Keratinocyte (primary cell): ENCODE measurements at regions not wholly inside any gene's neighbourhood (a gene's known extent, or its start where the extent isn't known, plus 50 kb on each side); places are given as distances from the start of the nearest gene placed in this dataset.

ENCODE experiments used
- DNase-seq: peaks from one replicate; pipeline ENCODE4 v3.0.0-alpha.2; 2011; ENCODE audit warnings: low read depth, missing footprints, low spot score
- FAIRE-seq: peaks from 2 replicates; lab custom pipeline; 2011; peaks lifted over from hg19 to GRCh38; lab: Jason Lieb, UNC
- H2AFZ ChIP-seq: 2 replicates; pipeline ENCODE4 v1.6.0; 2012; ENCODE audit warnings: low read length, control low read depth, inconsistent platforms; ENCODE audit not compliant: control insufficient read depth
- H3K27ac ChIP-seq: 2 replicates; pipeline ENCODE4 v1.5.1; 2011; ENCODE audit warnings: low read length; ENCODE audit not compliant: control insufficient read depth, insufficient read depth
- H3K27me3 ChIP-seq: 3 replicates; pipeline ENCODE4 v1.6.0; 2011; ENCODE audit warnings: low read length; ENCODE audit not compliant: control insufficient read depth, insufficient read depth; ENCODE audit errors: extremely low read depth
- H3K36me3 ChIP-seq, 2 experiments: 2 replicates in 1 of 2; 3 replicates in 1 of 2; pipeline ENCODE4 v1.5.1; 2011; ENCODE audit warnings: low read length in 2 of 2, mild to moderate bottlenecking in 1 of 2; ENCODE audit not compliant: control insufficient read depth in 2 of 2, insufficient read depth in 2 of 2; ENCODE audit errors: extremely low read depth in 1 of 2
- H3K4me1 ChIP-seq: 3 replicates; pipeline ENCODE4 v1.5.1; 2011; ENCODE audit warnings: low read length; ENCODE audit not compliant: control insufficient read depth, insufficient read depth; ENCODE audit errors: extremely low read depth
- H3K4me2 ChIP-seq: 3 replicates; pipeline ENCODE4 v1.6.0; 2011; ENCODE audit warnings: low read depth, low read length; ENCODE audit not compliant: control insufficient read depth, insufficient read depth; ENCODE audit errors: extremely low read depth
- H3K4me3 ChIP-seq, 3 experiments: fragments of 200-600 bp in 1 of 3; sonication (generic) in 1 of 3; 2 replicates in 2 of 3; 3 replicates in 1 of 3; pipeline ENCODE4 v1.5.1; 2011 to 2016; ENCODE audit warnings: low read length in 3 of 3, mild to moderate bottlenecking in 3 of 3, control low read depth in 2 of 3, inconsistent platforms in 1 of 3, low read depth in 1 of 3, mixed read lengths in 1 of 3, mixed run types in 1 of 3, moderate library complexity in 1 of 3; ENCODE audit not compliant: control insufficient read depth in 2 of 3, insufficient read depth in 2 of 3; ENCODE audit errors: extremely low read depth in 1 of 3
- H3K79me2 ChIP-seq: 2 replicates; pipeline ENCODE4 v1.6.0; 2012; ENCODE audit warnings: low read length; ENCODE audit not compliant: control insufficient read depth, insufficient read depth
- H3K9ac ChIP-seq: 3 replicates; pipeline ENCODE4 v1.6.0; 2011; ENCODE audit warnings: low read length; ENCODE audit not compliant: control insufficient read depth, insufficient read depth; ENCODE audit errors: extremely low read depth
- H3K9me1 ChIP-seq: 3 replicates; pipeline ENCODE4 v1.6.0; 2011; ENCODE audit warnings: low read length; ENCODE audit not compliant: control insufficient read depth, insufficient read depth; ENCODE audit errors: extremely low read depth
- H3K9me3 ChIP-seq: 2 replicates; pipeline ENCODE4 v1.5.1; 2012; ENCODE audit warnings: low read depth, low read length; ENCODE audit not compliant: control insufficient read depth
- H4K20me1 ChIP-seq: 3 replicates; pipeline ENCODE4 v1.6.0; 2011; ENCODE audit warnings: low read length; ENCODE audit not compliant: control insufficient read depth, insufficient read depth; ENCODE audit errors: extremely low read depth
- CTCF ChIP-seq, 3 experiments: IDR thresholded peaks in 1 of 3; conservative IDR thresholded peaks in 1 of 3; optimal IDR thresholded peaks in 1 of 3; 2 replicates in 2 of 3; 3 replicates in 1 of 3; pipeline versions ENCODE3 to v1.5.1; 2011; ENCODE audit warnings: low read length in 3 of 3, mild to moderate bottlenecking in 3 of 3, moderate library complexity in 2 of 3, control low read depth in 1 of 3, inconsistent platforms in 1 of 3; ENCODE audit not compliant: insufficient read depth in 2 of 3; ENCODE audit errors: extremely low read depth in 1 of 3
- EZH2 ChIP-seq: IDR thresholded peaks from one replicate; pipeline ENCODE4 v1.6.1; 2012; ENCODE audit warnings: inconsistent platforms, mild to moderate bottlenecking, low read length, moderate library complexity
- dilution Hi-C: fragments of 300-500 bp; cut with MboI; formaldehyde crosslinking; loops from one replicate; pipeline ENCODE4 v1.7.0; 2020; ENCODE audit warnings: low sequenced_read_pairs; ENCODE audit not compliant: extremely low pct_ligation_motif_present

GRCh38 chr12:67788118-67788517, 139.6 kb downstream of the DYRK2 start:
- Histone ChIP-seq H3K27ac (no peak overlapping the region), H4K20me1 (no peaks in the 10 kb centered on the region)
- no peak for DNase-seq

GRCh38 chr12:67789266-67789665, 140.7 kb downstream of the DYRK2 start:
- H3K9me1 ChIP-seq = no peaks in the 10 kb centered on the region
- H3K36me3 ChIP-seq = no peaks in the 10 kb centered on the region
- H4K20me1 ChIP-seq = no peaks in the 10 kb centered on the region
- H3K27me3 ChIP-seq = no peaks in the 10 kb centered on the region
- no peak overlapping the region for H3K4me3 ChIP-seq
- FAIRE-seq = no peak
- H3K9me3 ChIP-seq = no peaks in the 10 kb centered on the region
- DNase-seq = no peak
- no peak overlapping the region for H3K4me2 ChIP-seq
- no peak overlapping the region for H3K27ac ChIP-seq
- H3K4me1 ChIP-seq = peaks cover 4% of the 10 kb centered on the region
- TF ChIP-seq CTCF (optimal IDR thresholded peaks at IDR 0.05 in 1 of 3, IDR thresholded peaks at IDR 0.05 in 1 of 3, conservative IDR thresholded peaks at IDR 0.05 in 1 of 3; ENCODE audit: extremely low read depth in 1 of 3, insufficient read depth in 2 of 3, low read length in 3 of 3) (no peak), EZH2 (no peak)
- no peaks in the 10 kb centered on the region for H3K79me2 ChIP-seq
- H3K9ac ChIP-seq = no peak overlapping the region
- no peak overlapping the region for H2AFZ ChIP-seq
- dilution Hi-C loops = no loop called here

More at GRCh38 chr12:67788118-67788517, 139.6 kb downstream of the DYRK2 start:
- no peaks in the 10 kb centered on the region for H3K27me3 ChIP-seq
- no peaks in the 10 kb centered on the region for H3K9me3 ChIP-seq
- H3K4me2 ChIP-seq = no peak overlapping the region
- peaks cover 4% of the 10 kb centered on the region for H3K4me1 ChIP-seq
- no peak overlapping the region for H3K9ac ChIP-seq
- dilution Hi-C loops = no loop called here
- H3K4me3 ChIP-seq = no peak overlapping the region
- TF ChIP-seq EZH2 (no peak), CTCF (optimal IDR thresholded peaks at IDR 0.05 in 1 of 3, IDR thresholded peaks at IDR 0.05 in 1 of 3, conservative IDR thresholded peaks at IDR 0.05 in 1 of 3; ENCODE audit: extremely low read depth in 1 of 3, insufficient read depth in 2 of 3, low read length in 3 of 3) (no peak)
- no peak for FAIRE-seq
- no peak overlapping the region for H2AFZ ChIP-seq
- H3K9me1 ChIP-seq = no peaks in the 10 kb centered on the region
- no peaks in the 10 kb centered on the region for H3K36me3 ChIP-seq
- no peaks in the 10 kb centered on the region for H3K79me2 ChIP-seq
